ENCODE measurements at regions not wholly inside any gene's neighbourhood (a gene's known extent, or its start where the extent isn't known, plus 50 kb on each side); places are given as distances from the start of the nearest gene placed in this dataset.

- Histone ChIP-seq H3K4me3 (ENCODE audit: low read depth in 2 of 2, low read length in 2 of 2) (no peak overlapping the region), H3K4me1 (ENCODE audit: control insufficient read depth, insufficient read depth, low read length) (no peaks in the 10 kb centered on the region), H3K9me3 (ENCODE audit: control insufficient read depth, insufficient read depth, low read depth, low read length) (no peaks in the 10 kb centered on the region), H3K36me3 (ENCODE audit: control insufficient read depth, insufficient read depth, low read length) (no peaks in the 10 kb centered on the region), H3K27me3 (ENCODE audit: control insufficient read depth, insufficient read depth, low read length) (no peaks in the 10 kb centered on the region), H3K27ac (ENCODE audit: low read length) (no peak overlapping the region)
- no peak for ATAC-seq
- TF ChIP-seq, protein P1, sequence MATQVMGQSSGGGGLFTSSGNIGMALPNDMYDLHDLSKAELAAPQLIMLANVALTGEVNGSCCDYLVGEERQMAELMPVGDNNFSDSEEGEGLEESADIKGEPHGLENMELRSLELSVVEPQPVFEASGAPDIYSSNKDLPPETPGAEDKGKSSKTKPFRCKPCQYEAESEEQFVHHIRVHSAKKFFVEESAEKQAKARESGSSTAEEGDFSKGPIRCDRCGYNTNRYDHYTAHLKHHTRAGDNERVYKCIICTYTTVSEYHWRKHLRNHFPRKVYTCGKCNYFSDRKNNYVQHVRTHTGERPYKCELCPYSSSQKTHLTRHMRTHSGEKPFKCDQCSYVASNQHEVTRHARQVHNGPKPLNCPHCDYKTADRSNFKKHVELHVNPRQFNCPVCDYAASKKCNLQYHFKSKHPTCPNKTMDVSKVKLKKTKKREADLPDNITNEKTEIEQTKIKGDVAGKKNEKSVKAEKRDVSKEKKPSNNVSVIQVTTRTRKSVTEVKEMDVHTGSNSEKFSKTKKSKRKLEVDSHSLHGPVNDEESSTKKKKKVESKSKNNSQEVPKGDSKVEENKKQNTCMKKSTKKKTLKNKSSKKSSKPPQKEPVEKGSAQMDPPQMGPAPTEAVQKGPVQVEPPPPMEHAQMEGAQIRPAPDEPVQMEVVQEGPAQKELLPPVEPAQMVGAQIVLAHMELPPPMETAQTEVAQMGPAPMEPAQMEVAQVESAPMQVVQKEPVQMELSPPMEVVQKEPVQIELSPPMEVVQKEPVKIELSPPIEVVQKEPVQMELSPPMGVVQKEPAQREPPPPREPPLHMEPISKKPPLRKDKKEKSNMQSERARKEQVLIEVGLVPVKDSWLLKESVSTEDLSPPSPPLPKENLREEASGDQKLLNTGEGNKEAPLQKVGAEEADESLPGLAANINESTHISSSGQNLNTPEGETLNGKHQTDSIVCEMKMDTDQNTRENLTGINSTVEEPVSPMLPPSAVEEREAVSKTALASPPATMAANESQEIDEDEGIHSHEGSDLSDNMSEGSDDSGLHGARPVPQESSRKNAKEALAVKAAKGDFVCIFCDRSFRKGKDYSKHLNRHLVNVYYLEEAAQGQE (IDR thresholded peaks at IDR 0.05; ENCODE audit: insufficient read depth in 1 of 2, low read depth in 2 of 2, low read length in 1 of 2) = no peak
- TF ChIP-seq SIN3A (IDR thresholded peaks at IDR 0.05; ENCODE audit: borderline replicate concordance, insufficient read depth, low read depth, low read length) = no peak
- no peak for TF ChIP-seq TCF7L2 (IDR thresholded peaks at IDR 0.05; ENCODE audit: low read depth, low read length)
- TF ChIP-seq, protein P2, sequence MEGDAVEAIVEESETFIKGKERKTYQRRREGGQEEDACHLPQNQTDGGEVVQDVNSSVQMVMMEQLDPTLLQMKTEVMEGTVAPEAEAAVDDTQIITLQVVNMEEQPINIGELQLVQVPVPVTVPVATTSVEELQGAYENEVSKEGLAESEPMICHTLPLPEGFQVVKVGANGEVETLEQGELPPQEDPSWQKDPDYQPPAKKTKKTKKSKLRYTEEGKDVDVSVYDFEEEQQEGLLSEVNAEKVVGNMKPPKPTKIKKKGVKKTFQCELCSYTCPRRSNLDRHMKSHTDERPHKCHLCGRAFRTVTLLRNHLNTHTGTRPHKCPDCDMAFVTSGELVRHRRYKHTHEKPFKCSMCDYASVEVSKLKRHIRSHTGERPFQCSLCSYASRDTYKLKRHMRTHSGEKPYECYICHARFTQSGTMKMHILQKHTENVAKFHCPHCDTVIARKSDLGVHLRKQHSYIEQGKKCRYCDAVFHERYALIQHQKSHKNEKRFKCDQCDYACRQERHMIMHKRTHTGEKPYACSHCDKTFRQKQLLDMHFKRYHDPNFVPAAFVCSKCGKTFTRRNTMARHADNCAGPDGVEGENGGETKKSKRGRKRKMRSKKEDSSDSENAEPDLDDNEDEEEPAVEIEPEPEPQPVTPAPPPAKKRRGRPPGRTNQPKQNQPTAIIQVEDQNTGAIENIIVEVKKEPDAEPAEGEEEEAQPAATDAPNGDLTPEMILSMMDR (IDR thresholded peaks at IDR 0.05) = no peak
- TF ChIP-seq POLR2AphosphoS5 (IDR thresholded peaks at IDR 0.05; ENCODE audit: low read depth, low read length) = no peak
- in situ Hi-C loops (cut with HindIII; ENCODE audit: low pct_unique_long_range_greater_than_20kb, low sequenced_read_pairs) (no loop called here), intact Hi-C loops (cut with micrococcal nuclease; ENCODE audit: unreplicated experiment) (no loop called here)
- ChIA-PET POLR2A (no interaction called here), CTCF (no interaction called here)
- no TSS peak for BruUV-seq (replicated peaks)
- no peak for DNase-seq (ENCODE audit: low read depth, low spot score)
Measured at GRCh38 chr20:7627734-7628663, 312.3 kb downstream of the HAO1 start.

DNA sequence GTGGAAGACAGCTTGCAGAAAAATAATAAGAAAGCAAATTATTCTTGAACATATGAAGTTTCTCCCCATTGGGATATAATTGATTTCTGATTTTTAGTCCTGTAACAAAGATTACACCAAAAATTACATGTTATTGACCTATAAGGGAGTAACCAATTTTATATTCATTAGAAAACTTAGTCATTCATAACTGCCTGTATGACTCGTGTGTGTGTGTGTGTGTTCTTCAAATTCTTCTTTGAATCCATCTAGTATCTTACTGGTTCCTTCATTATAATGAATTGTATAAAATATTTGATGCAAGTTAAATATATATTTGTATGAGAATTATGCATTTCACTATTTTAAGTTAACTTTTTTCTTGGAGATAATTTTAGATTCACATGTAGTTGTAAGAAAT lies 310.4 kb downstream of the HAO1 start:
- no peak for ATAC-seq
- H3K27ac ChIP-seq (ENCODE audit: low read length) = no peak overlapping the region
- no TSS peak for BruUV-seq (replicated peaks)
- no peaks in the 10 kb centered on the region for H3K36me3 ChIP-seq (ENCODE audit: control insufficient read depth, insufficient read depth, low read length)
- H3K9me3 ChIP-seq (ENCODE audit: control insufficient read depth, insufficient read depth, low read depth, low read length) = no peaks in the 10 kb centered on the region
- in situ Hi-C loops (cut with HindIII; ENCODE audit: low pct_unique_long_range_greater_than_20kb, low sequenced_read_pairs) = no loop called here
- no peaks in the 10 kb centered on the region for H3K27me3 ChIP-seq (ENCODE audit: control insufficient read depth, insufficient read depth, low read length)
- CTCF ChIA-PET = no interaction called here
- no peak for DNase-seq (ENCODE audit: low read depth, low spot score)
- no peak overlapping the region for H3K4me3 ChIP-seq (ENCODE audit: low read depth in 2 of 2, low read length in 2 of 2)
- POLR2A ChIA-PET = no interaction called here
- intact Hi-C loops (cut with micrococcal nuclease; ENCODE audit: unreplicated experiment) = no loop called here
- no peaks in the 10 kb centered on the region for H3K4me1 ChIP-seq (ENCODE audit: control insufficient read depth, insufficient read depth, low read length)
- TF ChIP-seq, protein P2 (IDR thresholded peaks at IDR 0.05) = no peak
- TF ChIP-seq SIN3A (IDR thresholded peaks at IDR 0.05; ENCODE audit: borderline replicate concordance, insufficient read depth, low read depth, low read length) (no peak), TCF7L2 (IDR thresholded peaks at IDR 0.05; ENCODE audit: low read depth, low read length) (no peak), POLR2AphosphoS5 (IDR thresholded peaks at IDR 0.05; ENCODE audit: low read depth, low read length) (no peak)
- TF ChIP-seq, protein P1 (IDR thresholded peaks at IDR 0.05; ENCODE audit: insufficient read depth in 1 of 2, low read depth in 2 of 2, low read length in 1 of 2) = no peak

Measured in Panc1 (cell line).